ENCODE measurements at regions not wholly inside any gene's neighbourhood (a gene's known extent, or its start where the extent isn't known, plus 50 kb on each side); places are given as distances from the start of the nearest gene placed in this dataset.
"Not testable (repeated sequence)": the region's sequence is repeated elsewhere in the genome, so short reads cannot be mapped to it uniquely, and the experiment has no call there.

GRCh38 chr1:213679153-213679552, 308.6 kb upstream of the PROX1 start:
- no peak for DNase-seq (ENCODE audit: low read depth, low spot score)

DNA sequence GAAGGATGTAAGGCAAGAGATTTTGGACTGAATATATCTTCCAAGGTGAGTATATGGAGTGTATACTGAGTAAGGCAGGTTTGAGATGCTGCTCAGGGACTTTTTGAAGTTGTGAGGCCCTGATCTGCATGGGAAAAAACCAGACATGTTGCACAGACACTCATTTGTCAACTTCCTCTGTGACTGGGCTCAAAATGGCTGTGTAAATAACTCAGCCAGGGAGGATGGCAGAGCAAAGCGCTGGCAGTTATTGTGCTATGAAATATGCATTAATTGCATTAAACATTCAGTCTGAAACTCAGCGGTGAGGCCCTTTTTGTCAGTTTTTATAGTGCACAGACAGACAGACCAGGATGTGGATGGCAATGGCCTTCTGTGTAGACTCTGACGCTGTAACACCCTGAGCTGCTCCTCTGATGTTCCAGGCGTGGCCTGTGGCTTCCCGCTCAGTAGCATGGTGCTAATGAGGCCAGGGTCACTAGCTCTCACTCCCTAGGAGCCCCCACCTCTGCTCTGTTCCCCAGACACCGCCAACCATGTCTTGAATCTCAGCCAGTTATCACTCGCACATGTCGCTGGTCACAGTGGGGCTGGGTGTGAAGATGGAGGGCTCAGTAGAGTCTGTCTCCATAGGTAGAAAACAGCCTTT, 307.0 kb upstream of the PROX1 start:
- DNase-seq (ENCODE audit: low read depth, low spot score): no peak

DNA sequence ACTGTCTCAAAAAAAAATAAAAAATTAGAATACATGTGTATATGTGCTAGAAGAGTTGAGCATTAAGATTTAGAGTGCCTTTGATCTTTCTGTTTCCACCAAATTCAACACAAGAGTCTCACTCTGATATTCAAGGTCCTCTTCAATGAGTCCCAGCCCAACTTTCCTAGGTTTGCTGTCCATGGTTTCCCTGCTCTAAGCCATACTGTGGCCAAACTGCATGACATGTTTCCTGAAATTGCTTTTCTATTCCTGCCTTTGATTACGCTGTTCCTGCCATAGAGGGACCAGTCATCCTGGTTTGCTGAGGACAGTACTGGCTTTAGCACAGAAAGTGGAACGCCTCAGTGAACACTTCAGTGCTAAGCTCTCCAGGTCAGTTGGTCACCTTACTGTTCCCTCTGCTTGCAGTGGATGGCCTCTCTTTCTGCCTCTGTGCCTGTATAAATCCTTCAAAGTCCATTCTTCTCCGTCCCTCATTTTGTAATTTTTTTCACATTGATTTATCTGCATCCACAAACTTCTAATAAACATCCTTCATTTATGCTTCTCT, 305.9 kb upstream of the PROX1 start:
- no peak for DNase-seq (ENCODE audit: low read depth, low spot score)

- no peak for DNase-seq (ENCODE audit: low read depth, low spot score)
Measured at GRCh38 chr1:213683529-213683928, 304.2 kb upstream of the PROX1 start.

DNA sequence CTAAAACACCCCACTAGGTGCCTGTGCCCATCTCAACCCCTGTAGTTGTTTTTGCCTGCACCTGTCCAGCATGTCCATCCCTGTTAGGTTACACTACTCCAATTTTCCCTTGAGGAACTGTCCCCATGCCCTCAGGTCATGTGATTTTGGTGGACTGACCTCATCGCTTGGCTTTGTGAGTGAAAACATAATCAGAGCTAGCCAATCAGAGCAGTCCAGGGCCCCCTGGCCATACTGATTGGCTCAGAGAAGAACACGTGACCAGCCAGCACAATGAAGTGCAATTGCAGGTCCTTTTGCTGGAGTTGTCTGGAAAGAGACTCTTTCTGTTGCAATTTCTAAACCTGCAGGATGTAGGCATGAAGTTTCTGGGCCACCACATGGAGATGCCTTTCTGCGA, 303.3 kb upstream of the PROX1 start:
- no peak for DNase-seq (ENCODE audit: low read depth, low spot score)

DNA sequence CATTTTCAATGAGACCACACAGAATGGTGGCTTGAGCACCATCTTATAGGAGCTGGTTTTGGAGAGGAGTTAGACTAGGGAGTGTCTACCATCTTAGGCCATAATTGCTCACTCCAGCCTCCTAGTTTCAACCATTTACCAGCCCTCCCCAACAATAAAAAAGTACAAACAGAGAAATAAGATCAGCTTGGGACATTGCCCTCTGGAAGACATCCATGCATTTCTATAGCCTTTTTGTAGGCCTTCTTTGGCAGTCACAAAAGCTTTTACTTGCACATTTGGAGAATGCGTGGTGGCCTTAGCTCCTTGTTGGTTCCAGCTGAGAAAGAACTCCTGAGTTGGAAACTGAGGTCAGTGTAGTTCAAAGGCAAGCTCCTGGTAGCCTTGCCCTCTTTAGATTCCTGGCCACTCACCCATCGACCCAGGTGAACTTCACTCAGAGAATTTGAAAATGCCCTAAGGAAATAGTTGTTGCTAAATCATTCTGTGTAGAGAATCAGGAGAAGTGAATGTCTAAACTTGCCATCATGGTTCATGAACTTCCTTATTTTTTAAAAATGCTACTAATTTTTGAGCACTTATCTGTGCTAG, 301.7 kb upstream of the PROX1 start:
- no peak for DNase-seq (ENCODE audit: low read depth, low spot score)

DNA sequence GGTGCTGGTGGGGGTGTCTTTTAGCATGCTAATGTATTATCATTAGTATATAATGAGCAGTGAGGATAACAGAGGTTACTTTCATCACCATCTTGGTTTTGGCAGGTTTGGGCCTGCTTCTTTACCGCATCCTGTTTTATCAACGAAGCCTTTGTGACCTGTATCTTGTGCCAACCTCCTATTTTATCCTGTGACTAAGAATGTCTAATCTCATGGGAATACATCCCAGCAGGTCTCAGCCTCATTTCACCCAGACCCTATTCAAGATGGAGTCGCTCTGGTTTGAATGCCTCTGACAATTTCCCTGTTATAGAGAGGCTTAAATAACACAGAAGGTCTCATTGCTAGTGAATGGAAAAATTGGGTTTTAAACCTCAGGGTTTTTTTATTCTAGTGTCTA, 300.8 kb upstream of the PROX1 start:
- no peak for DNase-seq (ENCODE audit: low read depth, low spot score)

- DNase-seq (ENCODE audit: low read depth, low spot score): no peak
Measured at GRCh38 chr1:213687832-213688231, 299.9 kb upstream of the PROX1 start.

GRCh38 chr1:213688655-213689054, 299.1 kb upstream of the PROX1 start:
- no peak for DNase-seq (ENCODE audit: low read depth, low spot score)

GRCh38 chr1:213689260-213689659, 298.5 kb upstream of the PROX1 start:
- no peak for DNase-seq (ENCODE audit: low read depth, low spot score)

DNA sequence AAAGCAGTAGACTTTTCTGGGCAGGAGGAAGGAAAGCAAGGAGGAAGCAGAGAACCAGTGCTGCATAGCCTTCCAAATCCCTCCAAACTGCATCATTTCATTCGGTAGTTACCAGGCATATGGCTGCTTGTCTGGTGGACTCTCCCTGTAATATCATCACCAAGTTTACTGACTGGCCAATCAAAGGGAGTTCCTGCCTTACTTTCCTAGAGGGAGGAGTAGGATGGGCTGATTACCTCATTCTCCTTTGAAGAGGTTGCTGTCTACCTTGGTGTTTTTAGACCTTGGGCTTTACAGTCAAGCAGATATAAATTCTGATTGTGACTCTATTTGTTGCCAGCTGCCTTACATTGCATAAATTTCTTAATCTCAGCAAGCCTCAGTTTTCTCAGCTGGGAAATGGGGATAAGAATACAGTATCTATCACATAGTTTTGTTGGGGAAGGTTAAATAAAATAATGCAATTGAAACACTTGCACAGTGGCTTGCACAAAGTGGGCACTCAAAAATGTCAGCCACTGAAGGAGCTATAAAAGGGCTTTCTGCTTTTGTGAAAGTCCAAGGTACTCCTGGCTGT, 297.3 kb upstream of the PROX1 start:
- no peak for DNase-seq (ENCODE audit: low read depth, low spot score)

DNA sequence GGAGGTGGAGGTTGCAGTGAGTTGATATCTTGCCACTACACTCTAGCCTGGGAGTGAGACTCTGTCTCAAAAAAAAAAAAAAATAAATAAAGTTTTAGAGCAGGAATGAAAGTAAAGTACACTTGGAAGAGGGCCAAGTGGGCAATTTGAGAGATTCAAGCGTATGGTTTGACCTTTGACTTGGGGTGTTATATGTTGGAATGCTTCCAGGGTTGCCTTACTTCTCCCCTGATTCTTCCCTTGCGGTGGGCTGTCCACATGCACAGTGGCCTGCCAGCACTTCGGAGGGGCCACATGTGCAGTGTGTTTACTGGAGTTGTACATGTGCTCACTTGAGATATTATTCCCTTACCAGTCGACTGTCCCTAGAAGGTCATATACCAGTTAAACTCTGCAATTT, 295.5 kb upstream of the PROX1 start:
- no peak for DNase-seq (ENCODE audit: low read depth, low spot score)

DNA sequence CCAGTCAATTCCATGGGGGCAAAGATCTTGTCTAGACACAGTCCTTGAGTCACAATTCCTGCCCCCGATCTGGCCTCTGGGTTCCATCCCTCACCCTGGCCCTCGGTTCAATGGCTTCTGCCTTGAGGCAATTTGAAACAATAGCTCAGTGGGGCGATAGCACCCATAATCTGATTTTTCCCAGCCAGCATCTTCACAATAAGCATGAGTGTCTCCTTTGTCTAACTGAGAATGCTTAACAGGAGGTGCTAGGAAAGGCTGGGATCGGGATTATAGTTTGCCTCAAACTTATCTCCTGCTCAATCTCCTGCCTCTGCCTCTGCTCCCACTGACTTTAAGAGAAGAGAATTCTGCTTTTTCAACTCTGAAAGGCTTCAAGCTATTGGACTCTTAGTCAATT, 293.9 kb upstream of the PROX1 start:
- no peak for DNase-seq (ENCODE audit: low read depth, low spot score)

- DNase-seq (ENCODE audit: low read depth, low spot score): no peak
Measured at GRCh38 chr1:213697192-213697802, 290.5 kb upstream of the PROX1 start.

- no peak for DNase-seq (ENCODE audit: low read depth, low spot score)
Measured at GRCh38 chr1:213698092-213698702, 289.6 kb upstream of the PROX1 start.

- no peak for DNase-seq (ENCODE audit: low read depth, low spot score)
Measured at GRCh38 chr1:213702703-213703102, 285.1 kb upstream of the PROX1 start.

DNA sequence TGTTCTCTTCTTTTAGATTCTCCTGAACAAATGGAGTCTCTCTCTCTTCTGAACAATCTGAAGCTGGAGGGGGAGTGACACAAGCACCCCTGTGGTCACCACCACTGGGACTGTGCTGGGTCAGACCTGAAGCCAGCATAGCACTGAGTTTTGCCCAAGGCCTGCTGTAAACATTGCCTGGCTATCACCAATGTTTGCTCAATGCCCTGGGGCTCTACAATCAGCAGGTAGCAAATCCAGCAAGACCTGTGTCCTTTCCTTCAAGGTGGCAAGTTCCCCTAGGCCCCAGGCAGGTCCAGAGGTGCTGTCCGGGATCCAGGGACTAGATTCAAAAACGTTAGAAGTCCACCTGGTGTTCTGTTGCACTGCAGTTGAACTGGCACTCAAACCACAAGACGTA, 282.8 kb upstream of the PROX1 start:
- DNase-seq (ENCODE audit: low read depth, low spot score): no peak

- not testable (repeated sequence) for DNase-seq (ENCODE audit: low read depth, low spot score)
Measured at GRCh38 chr1:213711833-213712490, 275.8 kb upstream of the PROX1 start.

DNA sequence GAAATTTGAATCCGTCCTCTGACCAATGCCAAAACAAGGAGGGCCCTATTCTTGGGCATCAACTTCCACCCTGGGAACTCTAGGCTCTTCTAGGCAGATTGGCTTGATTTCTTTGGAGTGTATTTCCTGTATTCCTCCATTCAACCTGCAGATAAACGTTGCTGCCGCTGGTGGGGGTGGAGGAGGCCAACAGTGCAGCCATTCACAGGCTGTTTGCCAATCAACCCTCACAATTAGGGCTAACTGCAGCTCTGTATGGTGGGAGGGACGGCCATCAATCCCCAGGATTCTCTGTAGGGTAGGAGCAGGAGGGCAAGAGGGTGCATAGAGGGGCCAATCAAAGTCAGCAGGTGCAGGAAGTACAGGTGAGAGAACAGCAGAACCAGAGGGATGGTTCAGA, 273.1 kb upstream of the PROX1 start:
- no peak for DNase-seq (ENCODE audit: low read depth, low spot score)

GRCh38 chr1:213715182-213715581, 272.6 kb upstream of the PROX1 start:
- DNase-seq (ENCODE audit: low read depth, low spot score): no peak

DNA sequence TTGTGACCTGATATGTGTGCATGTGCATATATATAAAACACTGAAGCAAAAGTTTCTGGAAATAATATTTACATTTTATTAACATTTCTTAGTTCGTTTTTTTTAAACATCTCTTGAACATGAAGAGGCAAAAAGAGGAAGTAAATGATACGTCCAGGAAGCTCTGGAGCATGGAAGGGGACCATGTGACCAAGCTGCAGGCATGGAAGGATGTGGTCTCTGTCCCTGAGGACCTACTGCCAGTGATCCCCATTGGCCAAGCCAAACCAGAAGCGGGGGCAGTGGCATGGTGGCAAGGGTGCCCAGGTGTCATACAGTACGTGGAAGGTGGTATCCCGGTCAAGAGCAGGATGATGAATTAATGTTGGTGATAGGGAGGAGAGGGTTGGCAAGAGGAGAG, 268.3 kb upstream of the PROX1 start:
- DNase-seq (ENCODE audit: low read depth, low spot score): no peak

DNA sequence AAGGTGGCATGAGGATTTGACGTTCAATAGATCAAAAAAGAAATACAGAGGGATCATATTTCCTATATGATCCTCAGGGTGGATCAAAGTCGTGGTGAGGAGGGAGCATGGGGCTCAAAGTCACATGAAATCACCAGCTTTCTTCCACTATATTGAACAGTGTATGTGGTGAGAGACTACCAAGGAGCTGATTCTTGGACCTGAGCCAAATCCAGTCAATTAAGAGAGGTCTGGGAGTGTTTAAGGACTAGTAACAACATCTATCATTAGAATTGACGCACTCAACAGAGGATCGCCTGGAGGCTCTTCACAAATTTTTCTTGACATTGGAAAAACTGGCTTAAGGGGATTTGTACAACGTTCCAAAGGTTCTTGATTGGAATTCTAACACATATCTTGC, 267.7 kb upstream of the PROX1 start:
- no peak for DNase-seq (ENCODE audit: low read depth, low spot score)

All from pulmonary artery endothelial cell (primary cell).